ENCODE measurements at regions not wholly inside any gene's neighbourhood (a gene's known extent, or its start where the extent isn't known, plus 50 kb on each side); places are given as distances from the start of the nearest gene placed in this dataset.
"Not testable (repeated sequence)": the region's sequence is repeated elsewhere in the genome, so short reads cannot be mapped to it uniquely, and the experiment has no call there.

GRCh38 chr10:55740767-55741166 is 620.3 kb downstream of the ZWINT start:
- TF ChIP-seq, protein P1, sequence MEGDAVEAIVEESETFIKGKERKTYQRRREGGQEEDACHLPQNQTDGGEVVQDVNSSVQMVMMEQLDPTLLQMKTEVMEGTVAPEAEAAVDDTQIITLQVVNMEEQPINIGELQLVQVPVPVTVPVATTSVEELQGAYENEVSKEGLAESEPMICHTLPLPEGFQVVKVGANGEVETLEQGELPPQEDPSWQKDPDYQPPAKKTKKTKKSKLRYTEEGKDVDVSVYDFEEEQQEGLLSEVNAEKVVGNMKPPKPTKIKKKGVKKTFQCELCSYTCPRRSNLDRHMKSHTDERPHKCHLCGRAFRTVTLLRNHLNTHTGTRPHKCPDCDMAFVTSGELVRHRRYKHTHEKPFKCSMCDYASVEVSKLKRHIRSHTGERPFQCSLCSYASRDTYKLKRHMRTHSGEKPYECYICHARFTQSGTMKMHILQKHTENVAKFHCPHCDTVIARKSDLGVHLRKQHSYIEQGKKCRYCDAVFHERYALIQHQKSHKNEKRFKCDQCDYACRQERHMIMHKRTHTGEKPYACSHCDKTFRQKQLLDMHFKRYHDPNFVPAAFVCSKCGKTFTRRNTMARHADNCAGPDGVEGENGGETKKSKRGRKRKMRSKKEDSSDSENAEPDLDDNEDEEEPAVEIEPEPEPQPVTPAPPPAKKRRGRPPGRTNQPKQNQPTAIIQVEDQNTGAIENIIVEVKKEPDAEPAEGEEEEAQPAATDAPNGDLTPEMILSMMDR (optimal IDR thresholded peaks at IDR 0.05 in 1 of 3, IDR thresholded peaks at IDR 0.05 in 1 of 3, conservative IDR thresholded peaks at IDR 0.05 in 1 of 3; ENCODE audit: extremely low read depth in 1 of 3, insufficient read depth in 2 of 3, low read length in 3 of 3): peak in 1 of 3 experiments; percentile 10
- TF ChIP-seq EZH2 (IDR thresholded peaks at IDR 0.05; ENCODE audit: low read length): not testable (repeated sequence)
